Smooth muscle cell (in vitro differentiated cells): ENCODE measurements at regions not wholly inside any gene's neighbourhood (a gene's known extent, or its start where the extent isn't known, plus 50 kb on each side); places are given as distances from the start of the nearest gene placed in this dataset.

Source experiments
- DNase-seq: peaks from one replicate; lab custom pipeline; 2025; ENCODE audit not compliant: unreplicated experiment; lab: John Stamatoyannopoulos, UW
- H2AFZ ChIP-seq: fragments of 200-600 bp; sonication (generic); 2 replicates; pipeline ENCODE4 v1.6.0; 2016; ENCODE audit warnings: antibody characterized with exemption, low read depth, mild to moderate bottlenecking
- H3F3A ChIP-seq: fragments of 200-600 bp; sonication (generic); 2 replicates; pipeline ENCODE4 v1.6.0; 2017; ENCODE audit warnings: antibody characterized with exemption, low read depth
- H3K27ac ChIP-seq: fragments of 200-600 bp; sonication (generic); 2 replicates; pipeline ENCODE4 v1.5.1; 2016; ENCODE audit warnings: low read depth, mild to moderate bottlenecking
- H3K27me3 ChIP-seq: fragments of 200-600 bp; sonication (generic); 2 replicates; pipeline ENCODE4 v1.6.1; 2016; ENCODE audit warnings: low read depth, mild to moderate bottlenecking
- H3K36me3 ChIP-seq: fragments of 200-600 bp; sonication (generic); 2 replicates; pipeline ENCODE4 v1.5.1; 2016; ENCODE audit warnings: low read depth
- H3K4me1 ChIP-seq: fragments of 200-600 bp; sonication (generic); 2 replicates; pipeline ENCODE4 v1.5.1; 2016; ENCODE audit warnings: low read depth
- H3K4me2 ChIP-seq: fragments of 200-600 bp; sonication (generic); 2 replicates; pipeline ENCODE4 v1.6.0; 2016; ENCODE audit warnings: mild to moderate bottlenecking
- H3K4me3 ChIP-seq: fragments of 200-600 bp; sonication (generic); 2 replicates; pipeline ENCODE4 v1.5.1; 2016; ENCODE audit warnings: mild to moderate bottlenecking
- H3K79me2 ChIP-seq: fragments of 200-600 bp; sonication (generic); 2 replicates; pipeline ENCODE4 v1.6.0; 2016; ENCODE audit warnings: low read depth, mild to moderate bottlenecking
- H3K9ac ChIP-seq: fragments of 200-600 bp; sonication (generic); 2 replicates; pipeline ENCODE4 v1.6.0; 2016; ENCODE audit warnings: low read depth
- H3K9me3 ChIP-seq: fragments of 200-600 bp; sonication (generic); replicated peaks from 2 replicates; pipeline ENCODE4 v1.5.1; 2016; ENCODE audit warnings: low read depth
- H4K20me1 ChIP-seq: fragments of 200-600 bp; sonication (generic); 2 replicates; pipeline ENCODE4 v1.6.0; 2016; ENCODE audit warnings: low read depth
- WGBS: methylation state at CpG from one replicate; pipeline ENCODE4 v1.1.7; 2016; ENCODE audit warnings: low lambda C conversion rate; 5-methylcytosine and 5-hydroxymethylcytosine counted together
- TF ChIP-seq, protein P1 (sequence below): fragments of 200-600 bp; sonication (generic); IDR thresholded peaks from 2 replicates; pipeline ENCODE4 v1.5.1; 2017; ENCODE audit warnings: borderline replicate concordance, mild to moderate bottlenecking, antibody characterized with exemption; ENCODE audit not compliant: insufficient read depth, poor library complexity, severe bottlenecking

DNA sequence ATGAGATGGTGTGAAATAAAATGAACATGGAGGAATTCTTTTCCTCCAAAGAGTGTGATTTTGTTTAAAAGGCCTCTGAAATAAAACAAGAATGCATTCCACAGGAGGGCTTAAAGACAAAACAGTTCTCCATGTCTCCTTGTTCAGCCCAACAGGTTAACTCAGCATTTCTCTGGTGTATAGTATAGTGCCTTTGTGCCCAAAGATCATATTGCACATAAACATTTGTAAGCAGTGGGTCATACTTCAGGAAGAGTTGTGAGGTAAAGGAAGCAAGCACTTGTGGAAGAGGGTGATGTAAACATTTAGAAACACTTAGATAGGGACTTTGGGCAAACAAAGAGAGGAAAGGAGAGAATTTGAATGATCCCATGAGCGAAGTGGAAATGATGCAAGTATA is 433.9 kb downstream of the SIPA1L2 start:
- no peak overlapping the region for H3K4me3 ChIP-seq
- H3K9ac ChIP-seq, result no peak overlapping the region
- H3K79me2 ChIP-seq, result no peaks in the 10 kb centered on the region
- H3K27ac ChIP-seq, result no peak overlapping the region
- WGBS, result 100% methylated on average over 1 of the region's 1 CpG
- H3F3A ChIP-seq, result no peaks in the 10 kb centered on the region
- H4K20me1 ChIP-seq, result no peaks in the 10 kb centered on the region
- no peak overlapping the region for H2AFZ ChIP-seq
- H3K4me1 ChIP-seq, result no peaks in the 10 kb centered on the region
- no peaks in the 10 kb centered on the region for H3K9me3 ChIP-seq
- TF ChIP-seq, protein P1, sequence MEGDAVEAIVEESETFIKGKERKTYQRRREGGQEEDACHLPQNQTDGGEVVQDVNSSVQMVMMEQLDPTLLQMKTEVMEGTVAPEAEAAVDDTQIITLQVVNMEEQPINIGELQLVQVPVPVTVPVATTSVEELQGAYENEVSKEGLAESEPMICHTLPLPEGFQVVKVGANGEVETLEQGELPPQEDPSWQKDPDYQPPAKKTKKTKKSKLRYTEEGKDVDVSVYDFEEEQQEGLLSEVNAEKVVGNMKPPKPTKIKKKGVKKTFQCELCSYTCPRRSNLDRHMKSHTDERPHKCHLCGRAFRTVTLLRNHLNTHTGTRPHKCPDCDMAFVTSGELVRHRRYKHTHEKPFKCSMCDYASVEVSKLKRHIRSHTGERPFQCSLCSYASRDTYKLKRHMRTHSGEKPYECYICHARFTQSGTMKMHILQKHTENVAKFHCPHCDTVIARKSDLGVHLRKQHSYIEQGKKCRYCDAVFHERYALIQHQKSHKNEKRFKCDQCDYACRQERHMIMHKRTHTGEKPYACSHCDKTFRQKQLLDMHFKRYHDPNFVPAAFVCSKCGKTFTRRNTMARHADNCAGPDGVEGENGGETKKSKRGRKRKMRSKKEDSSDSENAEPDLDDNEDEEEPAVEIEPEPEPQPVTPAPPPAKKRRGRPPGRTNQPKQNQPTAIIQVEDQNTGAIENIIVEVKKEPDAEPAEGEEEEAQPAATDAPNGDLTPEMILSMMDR, result no peak
- no peak for DNase-seq
- H3K4me2 ChIP-seq, result no peak overlapping the region
- no peaks in the 10 kb centered on the region for H3K27me3 ChIP-seq
- no peaks in the 10 kb centered on the region for H3K36me3 ChIP-seq

DNA sequence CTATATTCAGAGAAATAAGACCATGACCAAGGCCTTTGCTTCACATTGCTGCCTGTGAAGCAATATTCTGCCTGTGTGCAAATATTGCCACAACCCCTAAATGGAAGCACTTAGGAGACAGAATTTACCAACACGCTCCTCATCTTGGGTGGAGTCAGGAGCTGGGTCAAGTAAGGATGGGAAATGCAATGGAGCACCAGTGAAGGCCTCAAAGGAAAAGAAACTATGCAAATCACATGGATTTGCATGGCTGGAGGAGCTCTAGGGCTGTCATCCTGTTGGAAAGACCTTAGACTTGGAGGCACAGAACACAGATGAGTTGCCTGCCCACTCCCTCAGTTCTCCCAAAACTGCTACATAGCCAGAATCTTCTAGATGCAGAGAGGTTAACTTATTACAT is 435.5 kb downstream of the SIPA1L2 start:
- TF ChIP-seq, protein P1, result no peak
- no peak for DNase-seq
- no peaks in the 10 kb centered on the region for H3K36me3 ChIP-seq
- H3K27ac ChIP-seq, result no peak overlapping the region
- no peaks in the 10 kb centered on the region for H4K20me1 ChIP-seq
- no peak overlapping the region for H3K4me3 ChIP-seq
- WGBS, result 96% methylated on average over 1 of the region's 1 CpG
- H2AFZ ChIP-seq, result no peak overlapping the region
- H3K79me2 ChIP-seq, result no peaks in the 10 kb centered on the region
- H3K4me1 ChIP-seq, result no peaks in the 10 kb centered on the region
- no peaks in the 10 kb centered on the region for H3F3A ChIP-seq
- no peak overlapping the region for H3K4me2 ChIP-seq
- no peak overlapping the region for H3K9ac ChIP-seq
- no peaks in the 10 kb centered on the region for H3K9me3 ChIP-seq
- no peaks in the 10 kb centered on the region for H3K27me3 ChIP-seq

DNA sequence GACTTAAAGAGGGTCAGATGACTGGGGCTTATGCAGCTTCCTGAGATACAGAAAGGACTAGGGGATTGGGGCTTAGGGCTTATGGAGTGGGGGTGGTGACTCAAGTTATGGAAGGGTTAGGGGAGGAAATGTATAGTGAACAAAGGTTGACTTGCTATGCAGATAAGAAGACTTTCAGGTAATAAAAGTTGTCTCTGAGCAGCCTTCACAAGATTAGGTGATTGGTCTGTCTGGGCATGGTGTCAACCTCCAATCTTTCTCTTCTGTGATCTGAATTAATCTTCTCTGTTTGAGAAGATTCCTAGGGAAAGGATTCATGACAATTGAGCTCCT is 436.5 kb downstream of the SIPA1L2 start:
- Histone ChIP-seq H3K36me3 (no peaks in the 10 kb centered on the region), H3K4me3 (no peak overlapping the region), H3K4me1 (no peaks in the 10 kb centered on the region), H3K27ac (no peak overlapping the region), H4K20me1 (no peaks in the 10 kb centered on the region), H3K9ac (no peak overlapping the region), H2AFZ (no peak overlapping the region), H3K27me3 (no peaks in the 10 kb centered on the region), H3K9me3 (no peaks in the 10 kb centered on the region), H3K79me2 (no peaks in the 10 kb centered on the region), H3F3A (no peaks in the 10 kb centered on the region), H3K4me2 (no peak overlapping the region)
- TF ChIP-seq, protein P1, result no peak
- no peak for DNase-seq

DNA sequence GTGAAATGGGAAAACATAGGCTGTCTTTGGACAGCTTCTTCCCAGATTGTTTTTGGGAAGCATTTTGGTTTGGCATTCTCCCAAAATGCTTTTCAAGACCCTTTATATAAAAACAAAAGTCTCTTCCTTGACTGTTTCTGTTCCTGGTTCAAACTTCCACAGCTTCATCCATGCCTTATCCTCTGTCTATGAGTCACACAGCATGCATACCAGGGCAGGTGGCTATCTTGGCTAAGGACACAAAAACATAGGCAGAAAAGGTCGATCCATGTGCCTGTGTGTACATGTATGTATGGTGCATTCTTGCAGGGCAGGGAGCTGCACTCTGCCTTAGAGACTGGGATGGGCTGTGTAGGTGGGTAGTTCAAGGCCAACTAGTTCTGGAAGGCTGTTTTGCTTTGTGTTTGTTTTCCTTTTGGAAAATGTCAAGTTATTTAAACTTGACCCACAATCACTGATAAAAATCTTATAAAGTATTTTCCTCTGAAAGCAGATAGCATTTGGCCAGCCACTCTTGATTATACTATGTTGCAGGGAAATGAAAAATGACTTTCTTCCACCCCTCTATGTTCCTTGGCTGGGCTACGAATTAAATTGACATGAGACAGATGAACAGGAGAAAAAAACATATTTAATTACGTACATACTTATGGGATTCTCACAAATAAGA is 437.0 kb downstream of the SIPA1L2 start:
- Histone ChIP-seq H3K4me1 (no peaks in the 10 kb centered on the region), H3K9me3 (no peaks in the 10 kb centered on the region), H3K27me3 (no peaks in the 10 kb centered on the region), H2AFZ (no peak overlapping the region), H4K20me1 (no peaks in the 10 kb centered on the region), H3K27ac (no peak overlapping the region), H3K9ac (no peak overlapping the region), H3K79me2 (no peaks in the 10 kb centered on the region), H3K36me3 (no peaks in the 10 kb centered on the region), H3K4me2 (no peak overlapping the region), H3F3A (no peaks in the 10 kb centered on the region), H3K4me3 (no peak overlapping the region)
- TF ChIP-seq, protein P1, result no peak
- no peak for DNase-seq
- WGBS, result 92% methylated on average over 3 of the region's 3 CpGs
